Coronary artery (tissue), 2 donors: ENCODE measurements at regions not wholly inside any gene's neighbourhood (a gene's known extent, or its start where the extent isn't known, plus 50 kb on each side); places are given as distances from the start of the nearest gene placed in this dataset.

Experiments
- DNase-seq: peaks from one replicate; pipeline ENCODE4 v3.0.0-alpha.2; 2017; ENCODE audit warnings: low spot score
- H3K27ac ChIP-seq, 2 donors: fragments of 200-600 bp; sonication (generic); one replicate each; pipeline ENCODE4 v1.5.1; 2016 to 2019
- H3K4me3 ChIP-seq: fragments of 200-600 bp; sonication (generic); 2 replicates; pipeline ENCODE4 v1.5.1; 2016; ENCODE audit warnings: mild to moderate bottlenecking, moderate library complexity
- CTCF ChIP-seq: fragments of 200-600 bp; sonication (generic); IDR thresholded peaks from one replicate; pipeline ENCODE4 v1.5.1; 2019; ENCODE audit warnings: antibody characterized with exemption

- H3K27ac ChIP-seq = no peak overlapping the region
- TF ChIP-seq CTCF = no peak
Observed at GRCh38 chr5:27944471-27944870, 906.1 kb upstream of the CDH9 start.

GRCh38 chr5:27938989-27939388, 900.6 kb upstream of the CDH9 start:
- Histone ChIP-seq H3K4me3 (no peak overlapping the region), H3K27ac (no peak overlapping the region)
- TF ChIP-seq CTCF = no peak
- DNase-seq = no peak

More at GRCh38 chr5:27944471-27944870, 906.1 kb upstream of the CDH9 start:
- no peak overlapping the region for H3K4me3 ChIP-seq
- no peak for DNase-seq

- no peak overlapping the region for H3K27ac ChIP-seq
- no peak overlapping the region for H3K4me3 ChIP-seq
- no peak for DNase-seq
- TF ChIP-seq CTCF = no peak
Observed at GRCh38 chr5:27928060-27928459, 889.7 kb upstream of the CDH9 start.

- DNase-seq = no peak
Observed at GRCh38 chr5:27911216-27911615, 872.8 kb upstream of the CDH9 start.

GRCh38 chr5:27908341-27908740, 870.0 kb upstream of the CDH9 start:
- no peak for DNase-seq
- no peak for TF ChIP-seq CTCF
- H3K4me3 ChIP-seq = no peak overlapping the region
- no peak overlapping the region for H3K27ac ChIP-seq

More at GRCh38 chr5:27911216-27911615, 872.8 kb upstream of the CDH9 start:
- no peak overlapping the region for H3K27ac ChIP-seq
- no peak for TF ChIP-seq CTCF
- no peak overlapping the region for H3K4me3 ChIP-seq

- no peak for DNase-seq
- Histone ChIP-seq H3K27ac (no peak overlapping the region), H3K4me3 (no peak overlapping the region)
- TF ChIP-seq CTCF = no peak
Observed at GRCh38 chr5:27906931-27907601, 868.7 kb upstream of the CDH9 start.

GRCh38 chr5:27906481-27906880, 868.1 kb upstream of the CDH9 start:
- no peak for TF ChIP-seq CTCF
- Histone ChIP-seq H3K27ac (no peak overlapping the region), H3K4me3 (no peak overlapping the region)
- DNase-seq = no peak
